ENCODE measurements at regions not wholly inside any gene's neighbourhood (a gene's known extent, or its start where the extent isn't known, plus 50 kb on each side); places are given as distances from the start of the nearest gene placed in this dataset.
"Not testable (repeated sequence)": the region's sequence is repeated elsewhere in the genome, so short reads cannot be mapped to it uniquely, and the experiment has no call there.

DNA sequence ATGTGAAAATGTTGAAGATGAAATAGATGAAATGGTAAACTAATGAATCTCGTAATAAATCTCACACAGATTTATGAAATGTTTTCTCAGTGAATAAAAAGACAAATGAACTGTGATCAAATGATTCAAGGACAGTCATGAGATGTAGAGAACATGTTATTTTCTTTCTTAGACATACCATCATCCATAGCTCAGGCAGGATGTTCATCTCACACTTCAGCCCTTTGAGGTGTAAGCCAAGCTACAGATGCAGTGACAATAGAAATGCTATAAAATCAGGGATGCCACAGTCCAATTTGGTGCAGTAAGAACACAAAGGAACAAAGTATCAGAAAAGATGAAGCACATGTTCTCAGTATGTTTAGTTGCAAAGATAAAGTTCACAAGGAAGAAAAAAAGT is 242.7 kb upstream of the KRR1 start:
- H3K27ac ChIP-seq (ENCODE audit: low read depth in 2 of 2, low read length in 2 of 2) = no peak overlapping the region
- DNase-seq (no peak), FAIRE-seq (no peak)
- H3K4me3 ChIP-seq (ENCODE audit: low read length in 3 of 3) = no peak overlapping the region
- H3K9ac ChIP-seq (ENCODE audit: low read length in 3 of 3) = no peak overlapping the region
- TF ChIP-seq, protein P1, sequence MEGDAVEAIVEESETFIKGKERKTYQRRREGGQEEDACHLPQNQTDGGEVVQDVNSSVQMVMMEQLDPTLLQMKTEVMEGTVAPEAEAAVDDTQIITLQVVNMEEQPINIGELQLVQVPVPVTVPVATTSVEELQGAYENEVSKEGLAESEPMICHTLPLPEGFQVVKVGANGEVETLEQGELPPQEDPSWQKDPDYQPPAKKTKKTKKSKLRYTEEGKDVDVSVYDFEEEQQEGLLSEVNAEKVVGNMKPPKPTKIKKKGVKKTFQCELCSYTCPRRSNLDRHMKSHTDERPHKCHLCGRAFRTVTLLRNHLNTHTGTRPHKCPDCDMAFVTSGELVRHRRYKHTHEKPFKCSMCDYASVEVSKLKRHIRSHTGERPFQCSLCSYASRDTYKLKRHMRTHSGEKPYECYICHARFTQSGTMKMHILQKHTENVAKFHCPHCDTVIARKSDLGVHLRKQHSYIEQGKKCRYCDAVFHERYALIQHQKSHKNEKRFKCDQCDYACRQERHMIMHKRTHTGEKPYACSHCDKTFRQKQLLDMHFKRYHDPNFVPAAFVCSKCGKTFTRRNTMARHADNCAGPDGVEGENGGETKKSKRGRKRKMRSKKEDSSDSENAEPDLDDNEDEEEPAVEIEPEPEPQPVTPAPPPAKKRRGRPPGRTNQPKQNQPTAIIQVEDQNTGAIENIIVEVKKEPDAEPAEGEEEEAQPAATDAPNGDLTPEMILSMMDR (IDR thresholded peaks at IDR 0.05; ENCODE audit: borderline replicate concordance, extremely low read depth, insufficient read depth) = no peak
- no peaks in the 10 kb centered on the region for H3K9me3 ChIP-seq (ENCODE audit: control insufficient read depth in 2 of 3, insufficient read depth in 1 of 3, low read length in 3 of 3)
- no peaks in the 10 kb centered on the region for H3K27me3 ChIP-seq (ENCODE audit: control insufficient read depth, insufficient read depth, low read length)
- no peaks in the 10 kb centered on the region for H3K36me3 ChIP-seq (ENCODE audit: control insufficient read depth in 2 of 3, insufficient read depth in 3 of 3, low read length in 3 of 3)
- no peaks in the 10 kb centered on the region for H3K4me1 ChIP-seq (ENCODE audit: control insufficient read depth in 2 of 3, insufficient read depth in 2 of 3, low read depth in 1 of 3, low read length in 3 of 3)
- intact Hi-C loops (cut with DNase I) = no loop called here

GRCh38 chr12:75751769-75752471 is 240.5 kb upstream of the KRR1 start:
- DNase-seq (no peak), FAIRE-seq (no peak)
- Histone ChIP-seq H3K4me3 (ENCODE audit: low read length in 3 of 3) (no peak overlapping the region), H3K9me3 (ENCODE audit: control insufficient read depth in 2 of 3, insufficient read depth in 1 of 3, low read length in 3 of 3) (no peaks in the 10 kb centered on the region), H3K27ac (ENCODE audit: low read depth in 2 of 2, low read length in 2 of 2) (no peak overlapping the region), H3K27me3 (ENCODE audit: control insufficient read depth, insufficient read depth, low read length) (no peaks in the 10 kb centered on the region), H3K9ac (ENCODE audit: low read length in 3 of 3) (no peak overlapping the region), H3K36me3 (ENCODE audit: control insufficient read depth in 2 of 3, insufficient read depth in 3 of 3, low read length in 3 of 3) (no peaks in the 10 kb centered on the region), H3K4me1 (ENCODE audit: control insufficient read depth in 2 of 3, insufficient read depth in 2 of 3, low read depth in 1 of 3, low read length in 3 of 3) (no peaks in the 10 kb centered on the region)
- intact Hi-C loops (cut with DNase I) = no loop called here
- TF ChIP-seq, protein P1 (IDR thresholded peaks at IDR 0.05; ENCODE audit: borderline replicate concordance, extremely low read depth, insufficient read depth) = no peak

DNA sequence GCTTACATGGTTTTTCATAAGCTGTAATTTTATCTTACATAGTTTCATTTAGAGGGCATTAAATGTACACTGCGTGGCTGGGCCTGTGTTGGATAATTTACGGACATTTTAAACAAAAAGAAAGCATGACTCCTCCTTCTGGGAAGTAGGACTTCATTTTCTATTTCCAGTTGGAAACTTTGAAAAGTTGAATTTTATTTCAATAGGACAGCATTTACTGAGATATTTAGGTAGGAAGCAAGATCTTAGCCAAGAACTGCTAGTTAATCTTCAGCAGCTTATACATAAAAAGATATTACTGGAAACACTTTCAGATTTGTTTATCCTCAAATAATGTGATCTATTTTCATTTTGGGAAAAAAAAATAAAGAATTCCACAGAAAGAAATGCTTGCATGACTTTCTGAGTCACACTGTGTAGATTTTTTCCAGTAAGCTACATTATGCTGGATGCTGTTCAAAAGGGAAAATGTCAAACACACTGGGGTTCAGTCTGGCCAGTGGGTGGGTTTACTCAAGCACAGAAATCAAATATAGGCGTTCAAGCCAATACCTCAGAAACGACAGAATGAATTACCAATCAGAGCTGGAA is 239.4 kb upstream of the KRR1 start:
- Histone ChIP-seq H3K4me1 (ENCODE audit: control insufficient read depth in 2 of 3, insufficient read depth in 2 of 3, low read depth in 1 of 3, low read length in 3 of 3) (no peaks in the 10 kb centered on the region), H3K27ac (ENCODE audit: low read depth in 2 of 2, low read length in 2 of 2) (no peak overlapping the region), H3K27me3 (ENCODE audit: control insufficient read depth, insufficient read depth, low read length) (no peaks in the 10 kb centered on the region), H3K36me3 (ENCODE audit: control insufficient read depth in 2 of 3, insufficient read depth in 3 of 3, low read length in 3 of 3) (no peaks in the 10 kb centered on the region), H3K9me3 (ENCODE audit: control insufficient read depth in 2 of 3, insufficient read depth in 1 of 3, low read length in 3 of 3) (no peaks in the 10 kb centered on the region), H3K4me3 (ENCODE audit: low read length in 3 of 3) (no peak overlapping the region), H3K9ac (ENCODE audit: low read length in 3 of 3) (no peak overlapping the region)
- no peak for DNase-seq
- no peak for FAIRE-seq
- intact Hi-C loops (cut with DNase I) = no loop called here
- TF ChIP-seq, protein P1 (IDR thresholded peaks at IDR 0.05; ENCODE audit: borderline replicate concordance, extremely low read depth, insufficient read depth) = no peak

DNA sequence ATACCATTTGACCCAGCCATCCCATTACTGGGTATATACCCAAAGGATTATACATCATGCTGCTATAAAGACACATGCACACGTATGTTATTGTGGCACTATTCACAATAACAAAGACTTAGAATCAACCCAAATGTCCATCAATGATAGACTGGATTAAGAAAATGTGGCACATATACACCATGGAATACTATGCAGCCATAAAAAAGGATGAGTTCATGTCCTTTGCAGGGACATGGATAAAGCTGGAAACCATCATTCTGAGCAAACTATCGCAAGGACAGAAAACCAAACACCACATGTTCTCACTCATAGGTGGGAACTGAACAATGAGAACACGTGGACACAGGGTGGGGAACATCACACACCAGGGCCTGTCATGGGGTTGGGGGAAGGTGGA is 237.6 kb upstream of the KRR1 start:
- DNase-seq; H3K9me3 ChIP-seq (ENCODE audit: control insufficient read depth in 2 of 3, insufficient read depth in 1 of 3, low read length in 3 of 3); H3K27me3 ChIP-seq (ENCODE audit: control insufficient read depth, insufficient read depth, low read length); H3K27ac ChIP-seq (ENCODE audit: low read depth in 2 of 2, low read length in 2 of 2); H3K36me3 ChIP-seq (ENCODE audit: control insufficient read depth in 2 of 3, insufficient read depth in 3 of 3, low read length in 3 of 3); H3K4me1 ChIP-seq (ENCODE audit: control insufficient read depth in 2 of 3, insufficient read depth in 2 of 3, low read depth in 1 of 3, low read length in 3 of 3); intact Hi-C loops (cut with DNase I); FAIRE-seq; H3K9ac ChIP-seq (ENCODE audit: low read length in 3 of 3); H3K4me3 ChIP-seq (ENCODE audit: low read length in 3 of 3): not testable (repeated sequence)

Measured in kidney (tissue), 13 donors.